HepG2 (cell line): ENCODE measurements at regions not wholly inside any gene's neighbourhood (a gene's known extent, or its start where the extent isn't known, plus 50 kb on each side); places are given as distances from the start of the nearest gene placed in this dataset.

Experiments
- ATAC-seq: fragments of 200-7000 bp; cut with Tn5 transposase; 3 replicates; pipeline ENCODE4 v1.9.1; 2020; ENCODE audit warnings: mild to moderate bottlenecking, moderate library complexity
- BruUV-seq: library from RNA; stranded (reverse); fragments of 400-500 nt; replicated peaks from 2 replicates; lab custom pipeline; 2021; lab: Mats Ljungman, UMichigan
- CTCF ChIA-PET: fragments of 300-600 bp; formaldehyde crosslinking; extraction: SDS; loops from one replicate; lab custom pipeline; 2021; ENCODE audit warnings: low total read pairs, inconsistent platforms, low intra/inter-chr PET ratio; lab: Yijun Ruan, JAX
- POLR2A ChIA-PET: fragments of 350-600 bp; sonication (Branson Sonifier 250); formaldehyde crosslinking; loops from one replicate; lab custom pipeline; 2020; ENCODE audit warnings: antibody characterized with exemption, inconsistent platforms; lab: Yijun Ruan, JAX
- DNase-seq: peaks from one replicate; pipeline ENCODE4 v3.0.0-alpha.2; 2015; ENCODE audit warnings: low spot score
- FAIRE-seq: peaks from 3 replicates; lab custom pipeline; 2011; peaks lifted over from hg19 to GRCh38; lab: Jason Lieb, UNC
- H2AFZ ChIP-seq: one replicate; pipeline ENCODE4 v1.6.1; 2011; ENCODE audit warnings: low read length, inconsistent platforms
- H3K27ac ChIP-seq: fragments of 300-600 bp; 3 replicates; pipeline ENCODE4 v1.8.0; 2011; ENCODE audit warnings: mixed run types, mild to moderate bottlenecking, mixed read lengths, low read length, inconsistent platforms; ENCODE audit not compliant: insufficient read depth; ENCODE audit errors: extremely low read length
- H3K27me3 ChIP-seq, 2 experiments: fragments of 200-600 bp in 1 of 2; 2 replicates in 1 of 2; 3 replicates in 1 of 2; pipeline versions ENCODE4 v1.6.0 to v1.8.0; 2011; ENCODE audit warnings: low read length in 2 of 2, mild to moderate bottlenecking in 2 of 2, moderate library complexity in 2 of 2, inconsistent platforms in 1 of 2; ENCODE audit not compliant: insufficient read depth in 2 of 2, control insufficient read depth in 1 of 2
- H3K36me3 ChIP-seq, 2 experiments: fragments of 200-600 bp in 1 of 2; replicated peaks in 1 of 2; 2 replicates in 1 of 2; 3 replicates in 1 of 2; pipeline versions ENCODE4 v1.5.1 to v1.8.0; 2011; ENCODE audit warnings: low read length in 2 of 2, inconsistent platforms in 1 of 2; ENCODE audit not compliant: insufficient read depth in 2 of 2, control insufficient read depth in 1 of 2
- H3K4me1 ChIP-seq: 2 replicates; pipeline ENCODE4 v1.5.1; 2012; ENCODE audit warnings: low read length, inconsistent platforms; ENCODE audit not compliant: insufficient read depth
- H3K4me2 ChIP-seq: 2 replicates; pipeline ENCODE4 v1.6.0; 2011; ENCODE audit warnings: low read depth, low read length, inconsistent platforms
- H3K4me3 ChIP-seq, 3 experiments: fragments of 200-600 bp in 1 of 3; sonication (generic), shearing (Covaris generic) in 1 of 3; replicated peaks in 1 of 3; 2 replicates each; pipeline ENCODE4 v1.5.1; 2011 to 2016; ENCODE audit warnings: low read length in 3 of 3, inconsistent platforms in 2 of 3, low read depth in 2 of 3, mild to moderate bottlenecking in 2 of 3, control low read depth in 1 of 3, mixed read lengths in 1 of 3; ENCODE audit not compliant: insufficient read depth in 1 of 3
- H3K79me2 ChIP-seq: one replicate; pipeline ENCODE4 v1.6.1; 2011; ENCODE audit warnings: low read length, inconsistent platforms; ENCODE audit not compliant: insufficient read depth
- H3K9ac ChIP-seq: 2 replicates; pipeline ENCODE4 v1.6.0; 2011; ENCODE audit warnings: mild to moderate bottlenecking, low read depth, low read length, inconsistent platforms; ENCODE audit not compliant: insufficient read depth
- H3K9me3 ChIP-seq: 2 replicates; pipeline ENCODE4 v1.5.1; 2012; ENCODE audit warnings: mild to moderate bottlenecking, low read length
- H4K20me1 ChIP-seq: 2 replicates; pipeline ENCODE4 v1.6.0; 2011; ENCODE audit warnings: inconsistent platforms, mild to moderate bottlenecking, low read length, moderate library complexity; ENCODE audit not compliant: insufficient read depth
- ARNTL ChIP-seq: sonication (generic); formaldehyde crosslinking; IDR thresholded peaks from 2 replicates; pipeline ENCODE4 v1.4.0; 2020; ENCODE audit warnings: mild to moderate bottlenecking, missing genetic modification reagents
- FOXC1 ChIP-seq: sonication (generic); formaldehyde crosslinking; IDR thresholded peaks from 2 replicates; pipeline ENCODE4 v1.8.0; 2022; ENCODE audit warnings: mild to moderate bottlenecking, missing genetic modification reagents, borderline replicate concordance
- MBD4 ChIP-seq: IDR thresholded peaks from 2 replicates; pipeline ENCODE4 v1.6.1; 2012; ENCODE audit warnings: low read length, inconsistent platforms, borderline replicate concordance
- SP4 ChIP-seq: sonication (generic); formaldehyde crosslinking; IDR thresholded peaks from 2 replicates; pipeline ENCODE4 v1.8.1; 2023; ENCODE audit warnings: mild to moderate bottlenecking, missing genetic modification reagents
- XBP1 ChIP-seq: sonication (generic); formaldehyde crosslinking; IDR thresholded peaks from 2 replicates; pipeline ENCODE4 v1.5.0; 2020; ENCODE audit warnings: missing genetic modification reagents
- YEATS2 ChIP-seq: sonication (generic); formaldehyde crosslinking; IDR thresholded peaks from 2 replicates; pipeline ENCODE4 v1.4.0; 2020; ENCODE audit warnings: missing genetic modification reagents, borderline replicate concordance
- ZNF260 ChIP-seq: sonication (generic); formaldehyde crosslinking; IDR thresholded peaks from 2 replicates; pipeline ENCODE4 v1.4.0; 2020; ENCODE audit warnings: missing genetic modification reagents, low read depth, mild to moderate bottlenecking, borderline replicate concordance
- ZNF546 ChIP-seq: sonication (generic); formaldehyde crosslinking; conservative IDR thresholded peaks from 2 replicates; pipeline ENCODE4 v1.8.1; 2023; ENCODE audit warnings: mild to moderate bottlenecking, missing genetic modification reagents
- ZNF574 ChIP-seq: sonication (generic); formaldehyde crosslinking; IDR thresholded peaks from 2 replicates; pipeline ENCODE4 v1.4.0; 2020; ENCODE audit warnings: missing genetic modification reagents
- ZXDC ChIP-seq: sonication (generic); formaldehyde crosslinking; IDR thresholded peaks from 2 replicates; pipeline ENCODE4 v1.5.0; 2020; ENCODE audit warnings: mild to moderate bottlenecking, missing genetic modification reagents
- WGBS: methylation state at CpG from one replicate; pipeline ENCODE4 v1.1.6; 2017; ENCODE audit warnings: low lambda C conversion rate; 5-methylcytosine and 5-hydroxymethylcytosine counted together
- in situ Hi-C: cut with HindIII; loops from 2 replicates; pipeline ENCODE4 v1.10.0; 2017; ENCODE audit warnings: low pct_unique_long_range_greater_than_20kb; ENCODE audit not compliant: extremely low pct_ligation_motif_present
- intact Hi-C: fragments of 100-400 bp; cut with micrococcal nuclease; formaldehyde crosslinking; loops from one replicate; pipeline ENCODE4 v1.10.0; 2022; ENCODE audit not compliant: unreplicated experiment

GRCh38 chr3:111324151-111324550, 217.8 kb upstream of the CD96 start:
- Histone ChIP-seq H2AFZ (no peak overlapping the region), H3K27ac (no peak overlapping the region), H3K4me3 (no peak overlapping the region), H3K9me3 (no peaks in the 10 kb centered on the region), H3K4me1 (no peaks in the 10 kb centered on the region), H3K4me2 (no peak overlapping the region), H3K27me3 (no peaks in the 10 kb centered on the region), H4K20me1 (no peaks in the 10 kb centered on the region), H3K36me3 (no peaks in the 10 kb centered on the region), H3K79me2 (no peaks in the 10 kb centered on the region), H3K9ac (no peak overlapping the region)
- in situ Hi-C loops (no loop called here), intact Hi-C loops (no loop called here)
- 9% methylated on average over 2 of the region's 2 CpGs for WGBS
- no peak for DNase-seq
- POLR2A ChIA-PET, result no interaction called here
- ATAC-seq, result no peak
- BruUV-seq, result no TSS peak
- FAIRE-seq, result no peak
- no peak for TF ChIP-seq ZXDC (CRISPR knock-in tag)
- CTCF ChIA-PET, result no interaction called here

GRCh38 chr3:111324645-111325044, 217.4 kb upstream of the CD96 start:
- ChIA-PET CTCF (no interaction called here), POLR2A (no interaction called here)
- H4K20me1 ChIP-seq, result no peaks in the 10 kb centered on the region
- H3K4me2 ChIP-seq, result no peak overlapping the region
- no peak overlapping the region for H3K27ac ChIP-seq
- DNase-seq, result no peak
- no peaks in the 10 kb centered on the region for H3K9me3 ChIP-seq
- intact Hi-C loops, result no loop called here
- WGBS, result 50% methylated on average over 1 of the region's 1 CpG
- TF ChIP-seq XBP1 (CRISPR knock-in tag), result no peak
- TF ChIP-seq YEATS2 (CRISPR knock-in tag), result no peak
- no peak for TF ChIP-seq ZNF260 (CRISPR knock-in tag)
- no peak for TF ChIP-seq ZNF546 (CRISPR knock-in tag)
- no peak for TF ChIP-seq ZNF574 (CRISPR knock-in tag)
- TF ChIP-seq SP4 (CRISPR knock-in tag), result no peak
- TF ChIP-seq FOXC1 (CRISPR knock-in tag), result no peak
- no peak for TF ChIP-seq MBD4
- TF ChIP-seq ARNTL (CRISPR knock-in tag), result no peak
- no peaks in the 10 kb centered on the region for H3K4me1 ChIP-seq
- no peak overlapping the region for H3K9ac ChIP-seq
- H3K36me3 ChIP-seq, result no peaks in the 10 kb centered on the region
- FAIRE-seq, result no peak
- H3K79me2 ChIP-seq, result no peaks in the 10 kb centered on the region
- H2AFZ ChIP-seq, result no peak overlapping the region
- no peak for ATAC-seq
- H3K4me3 ChIP-seq, result no peak overlapping the region
- H3K27me3 ChIP-seq, result no peaks in the 10 kb centered on the region
- no TSS peak for BruUV-seq
- in situ Hi-C loops, result no loop called here
